GM12864 (cell line): ENCODE measurements at regions not wholly inside any gene's neighbourhood (a gene's known extent, or its start where the extent isn't known, plus 50 kb on each side); places are given as distances from the start of the nearest gene placed in this dataset.

Experiments
- DNase-seq: peaks from one replicate; pipeline ENCODE4 v3.0.0-alpha.2; 2011; ENCODE audit warnings: low read depth
- H3K4me3 ChIP-seq: 2 replicates; pipeline ENCODE4 v1.5.1; 2011; ENCODE audit warnings: mild to moderate bottlenecking, low read depth, low read length, control low read depth
- CTCF ChIP-seq: IDR thresholded peaks from 2 replicates; pipeline ENCODE4 v1.5.1; 2011; ENCODE audit warnings: low read depth, mild to moderate bottlenecking, moderate library complexity, low read length, control low read depth, inconsistent platforms; ENCODE audit errors: missing control alignments

- no peak for TF ChIP-seq CTCF
- DNase-seq = no peak
- H3K4me3 ChIP-seq = no peak overlapping the region
Measured at GRCh38 chr9:100880284-100880683, 148.2 kb upstream of the PLPPR1 start.

GRCh38 chr9:100884518-100884917 lies 144.0 kb upstream of the PLPPR1 start:
- TF ChIP-seq CTCF = no peak
- no peak for DNase-seq
- no peak overlapping the region for H3K4me3 ChIP-seq

- no peak for TF ChIP-seq CTCF
- DNase-seq = no peak
Measured at GRCh38 chr9:100890321-100890720, 138.2 kb upstream of the PLPPR1 start.

GRCh38 chr9:100911273-100911672 lies 117.3 kb upstream of the PLPPR1 start:
- TF ChIP-seq CTCF = no peak
- DNase-seq = no peak
- no peak overlapping the region for H3K4me3 ChIP-seq

More at GRCh38 chr9:100890321-100890720, 138.2 kb upstream of the PLPPR1 start:
- no peak overlapping the region for H3K4me3 ChIP-seq

- DNase-seq = no peak
- no peak overlapping the region for H3K4me3 ChIP-seq
- TF ChIP-seq CTCF = no peak
Measured at GRCh38 chr9:100913257-100913656, 115.3 kb upstream of the PLPPR1 start.

GRCh38 chr9:100914266-100914665 lies 114.3 kb upstream of the PLPPR1 start:
- no peak for DNase-seq
- H3K4me3 ChIP-seq = no peak overlapping the region
- TF ChIP-seq CTCF = no peak

- TF ChIP-seq CTCF = no peak
- no peak for DNase-seq
- H3K4me3 ChIP-seq = no peak overlapping the region
Measured at GRCh38 chr9:100919506-100919905, 109.0 kb upstream of the PLPPR1 start.
